Bronchial epithelial cell (primary cell): ENCODE measurements at regions not wholly inside any gene's neighbourhood (a gene's known extent, or its start where the extent isn't known, plus 50 kb on each side); places are given as distances from the start of the nearest gene placed in this dataset.

Experiments used
- DNase-seq: peaks from one replicate; pipeline ENCODE4 v3.0.0-alpha.2; 2010; ENCODE audit warnings: low read depth
- FAIRE-seq: peaks from 2 replicates; lab custom pipeline; 2011; peaks lifted over from hg19 to GRCh38; lab: Jason Lieb, UNC
- H3K27me3 ChIP-seq: 2 replicates; pipeline ENCODE4 v1.5.1; 2011; ENCODE audit warnings: low read length; ENCODE audit not compliant: control insufficient read depth, insufficient read depth
- H3K36me3 ChIP-seq: 2 replicates; pipeline ENCODE4 v1.5.1; 2011; ENCODE audit warnings: low read length; ENCODE audit not compliant: control insufficient read depth, insufficient read depth
- H3K4me3 ChIP-seq: 2 replicates; pipeline ENCODE4 v1.5.1; 2011; ENCODE audit warnings: mild to moderate bottlenecking, low read depth, low read length, control low read depth
- TF ChIP-seq, protein P1 (sequence below): IDR thresholded peaks from 2 replicates; pipeline ENCODE4 v1.5.1; 2011; ENCODE audit warnings: mild to moderate bottlenecking, moderate library complexity, low read length, control low read depth, inconsistent platforms; ENCODE audit not compliant: insufficient read depth, severe bottlenecking

DNA sequence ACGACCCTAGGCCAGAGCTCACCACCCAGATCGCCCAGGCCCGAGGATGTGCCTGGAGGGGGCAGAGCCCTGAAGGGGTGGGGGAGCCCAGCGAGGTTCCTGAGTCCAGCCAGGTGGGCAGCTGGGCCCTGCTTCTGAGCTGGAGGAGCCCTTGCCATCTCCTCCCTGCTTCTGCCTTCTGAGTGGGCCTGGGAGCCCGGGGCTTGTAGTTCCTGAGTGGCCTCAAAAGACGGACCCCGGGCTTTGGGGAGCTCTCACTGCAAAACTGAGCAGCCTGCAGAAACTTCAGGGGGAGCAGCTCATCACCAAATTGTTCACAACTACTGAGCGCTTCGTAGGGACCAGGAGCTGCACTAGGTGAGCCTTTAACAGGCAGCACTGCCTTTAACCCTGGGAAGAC is 112.1 kb downstream of the NCOR2 start:
- Histone ChIP-seq H3K4me3 (no peak overlapping the region), H3K36me3 (peaks cover 20% of the 10 kb centered on the region), H3K27me3 (no peaks in the 10 kb centered on the region)
- TF ChIP-seq, protein P1, sequence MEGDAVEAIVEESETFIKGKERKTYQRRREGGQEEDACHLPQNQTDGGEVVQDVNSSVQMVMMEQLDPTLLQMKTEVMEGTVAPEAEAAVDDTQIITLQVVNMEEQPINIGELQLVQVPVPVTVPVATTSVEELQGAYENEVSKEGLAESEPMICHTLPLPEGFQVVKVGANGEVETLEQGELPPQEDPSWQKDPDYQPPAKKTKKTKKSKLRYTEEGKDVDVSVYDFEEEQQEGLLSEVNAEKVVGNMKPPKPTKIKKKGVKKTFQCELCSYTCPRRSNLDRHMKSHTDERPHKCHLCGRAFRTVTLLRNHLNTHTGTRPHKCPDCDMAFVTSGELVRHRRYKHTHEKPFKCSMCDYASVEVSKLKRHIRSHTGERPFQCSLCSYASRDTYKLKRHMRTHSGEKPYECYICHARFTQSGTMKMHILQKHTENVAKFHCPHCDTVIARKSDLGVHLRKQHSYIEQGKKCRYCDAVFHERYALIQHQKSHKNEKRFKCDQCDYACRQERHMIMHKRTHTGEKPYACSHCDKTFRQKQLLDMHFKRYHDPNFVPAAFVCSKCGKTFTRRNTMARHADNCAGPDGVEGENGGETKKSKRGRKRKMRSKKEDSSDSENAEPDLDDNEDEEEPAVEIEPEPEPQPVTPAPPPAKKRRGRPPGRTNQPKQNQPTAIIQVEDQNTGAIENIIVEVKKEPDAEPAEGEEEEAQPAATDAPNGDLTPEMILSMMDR = no peak
- no peak for FAIRE-seq
- no peak for DNase-seq

DNA sequence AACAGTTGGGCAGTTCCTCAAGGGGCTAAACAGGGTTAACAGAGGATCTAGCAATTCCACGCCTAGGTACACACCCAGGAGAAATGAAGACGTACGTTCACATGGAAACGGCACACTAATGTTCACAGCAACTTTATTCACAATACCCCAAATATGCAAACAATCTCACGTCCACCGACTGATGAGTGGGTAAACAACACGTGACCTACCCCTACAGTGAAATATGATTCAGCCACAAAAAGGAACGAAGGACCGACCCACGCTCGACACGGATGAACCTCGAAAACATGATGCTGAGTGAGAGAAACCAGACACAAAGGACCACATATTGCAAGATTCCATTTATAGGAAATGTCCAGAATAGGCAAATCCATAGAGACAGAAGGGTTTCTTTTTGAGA is 112.7 kb downstream of the NCOR2 start:
- peaks cover 21% of the 10 kb centered on the region for H3K36me3 ChIP-seq
- TF ChIP-seq, protein P1 = no peak
- peak; percentile 12 for DNase-seq
- no peaks in the 10 kb centered on the region for H3K27me3 ChIP-seq
- FAIRE-seq = no peak
- H3K4me3 ChIP-seq = no peak overlapping the region

DNA sequence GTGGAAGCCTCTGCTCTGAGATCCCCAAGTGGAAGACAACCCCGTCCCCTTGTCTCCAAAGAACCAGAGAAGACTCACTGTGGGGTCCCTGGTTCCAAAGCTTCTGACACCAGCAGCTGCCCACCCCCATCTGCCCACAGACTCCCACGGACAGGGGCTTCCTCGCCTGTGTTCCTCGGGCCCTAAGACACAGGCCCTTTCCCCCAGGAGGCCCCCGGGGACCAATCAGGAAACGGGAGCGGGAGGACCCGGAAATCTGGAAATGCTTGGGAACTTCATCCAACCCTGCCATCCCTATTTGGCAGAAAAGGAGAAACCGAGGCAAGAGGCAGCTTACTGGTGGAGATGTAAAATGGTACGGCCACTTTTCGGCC is 113.1 kb downstream of the NCOR2 start:
- DNase-seq = no peak
- H3K27me3 ChIP-seq = no peaks in the 10 kb centered on the region
- H3K36me3 ChIP-seq = peaks cover 20% of the 10 kb centered on the region
- TF ChIP-seq, protein P1 = no peak
- FAIRE-seq = no peak
- no peak overlapping the region for H3K4me3 ChIP-seq

DNA sequence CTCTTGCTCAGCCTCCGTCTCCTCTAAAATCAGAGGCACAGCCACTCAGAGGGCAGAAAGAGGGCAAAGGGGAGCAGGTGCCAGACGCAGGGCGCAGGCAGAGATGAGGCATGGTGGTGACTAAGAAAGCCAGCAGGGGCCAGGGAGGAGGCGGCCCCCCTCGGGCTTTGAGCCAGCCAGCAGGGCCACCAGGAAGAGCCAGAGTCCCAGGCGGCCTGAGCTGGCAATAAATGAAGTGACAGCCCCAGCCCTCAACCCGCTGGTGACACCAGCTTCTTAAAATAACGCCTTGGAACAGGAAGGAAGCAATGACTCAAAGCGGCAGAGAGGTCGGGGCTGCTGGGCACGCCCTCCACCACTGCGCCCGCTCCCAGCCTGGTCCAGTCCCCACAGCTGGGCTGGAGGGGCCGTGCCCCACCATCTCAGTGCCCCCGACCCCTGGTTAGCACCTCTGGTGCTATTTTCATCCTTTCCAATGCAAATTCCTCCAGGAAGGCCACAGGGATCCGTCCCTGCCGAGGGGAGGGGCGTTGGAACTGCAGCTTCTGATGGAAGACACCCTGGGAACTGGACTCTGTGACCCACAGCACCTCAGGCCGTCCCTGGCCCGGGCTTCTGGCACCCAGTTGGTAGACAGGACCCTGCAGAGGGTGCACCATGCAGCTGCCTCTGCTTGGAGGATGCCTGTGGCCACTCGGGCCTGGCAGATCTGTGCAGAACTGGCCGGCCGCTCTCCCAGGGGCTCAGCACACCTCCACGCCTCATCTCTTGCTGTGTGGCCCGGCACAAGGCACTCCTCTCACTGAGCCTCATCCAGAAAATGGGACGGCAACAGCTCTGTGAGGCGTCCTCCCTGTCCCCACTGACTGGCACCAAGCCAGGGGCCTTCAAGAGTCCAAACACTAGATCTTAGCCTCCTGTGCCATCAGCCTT is 113.7 kb downstream of the NCOR2 start:
- Histone ChIP-seq H3K4me3 (no peak overlapping the region), H3K36me3 (peaks cover 18% of the 10 kb centered on the region), H3K27me3 (no peaks in the 10 kb centered on the region)
- TF ChIP-seq, protein P1 = no peak
- DNase-seq = peak; percentile 21
- FAIRE-seq = no peak

DNA sequence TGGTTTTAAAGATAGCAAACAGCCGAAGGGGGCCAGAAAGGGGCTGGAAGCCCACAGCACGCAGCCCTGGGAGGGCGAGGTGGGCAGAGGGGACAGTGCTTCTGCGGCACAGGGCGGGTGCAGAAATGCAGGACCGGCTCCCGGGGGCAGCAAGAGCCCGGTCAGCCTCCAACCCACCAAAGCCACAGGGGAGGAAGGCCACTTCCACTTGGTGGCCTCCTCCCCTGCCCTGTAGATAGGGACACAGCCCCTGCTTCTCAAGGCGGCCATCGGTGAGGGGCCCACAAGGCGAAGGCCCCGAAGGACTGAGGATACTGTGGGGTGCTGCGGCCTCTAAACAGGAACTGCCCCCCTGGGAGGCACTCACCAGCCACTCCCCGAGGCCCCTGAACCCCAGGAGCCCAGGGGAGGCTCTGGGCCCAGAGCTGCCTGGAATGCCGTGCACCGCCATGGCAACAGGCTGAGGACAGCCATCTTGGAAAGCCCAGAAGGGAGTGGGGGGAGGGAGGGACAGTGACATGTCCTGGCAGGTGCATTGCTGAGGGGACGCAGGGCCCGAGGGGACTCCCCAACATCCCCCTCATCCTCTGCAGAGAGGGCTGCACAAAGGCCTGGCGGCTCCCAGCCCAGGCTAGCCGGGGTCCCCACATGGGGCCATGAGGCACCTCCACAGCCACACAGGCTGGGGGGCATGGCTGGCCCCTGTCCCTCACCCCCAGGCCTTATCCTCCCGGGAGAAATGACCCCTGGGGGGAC is 114.7 kb downstream of the NCOR2 start:
- TF ChIP-seq, protein P1 = no peak
- peaks cover 19% of the 10 kb centered on the region for H3K36me3 ChIP-seq
- DNase-seq (no peak), FAIRE-seq (no peak)
- H3K27me3 ChIP-seq = no peaks in the 10 kb centered on the region
- no peak overlapping the region for H3K4me3 ChIP-seq
